ENCODE measurements at regions not wholly inside any gene's neighbourhood (a gene's known extent, or its start where the extent isn't known, plus 50 kb on each side); places are given as distances from the start of the nearest gene placed in this dataset.

GRCh38 chr6:113211170-113211569, 646.0 kb upstream of the MARCKS start:
- dilution Hi-C loops (cut with MboI; ENCODE audit: extremely low pct_ligation_motif_present, low sequenced_read_pairs) (no loop called here), intact Hi-C loops (cut with micrococcal nuclease) (no loop called here)
- FAIRE-seq (no peak), DNase-seq (ENCODE audit: low read depth, low spot score) (no peak)
- no peaks in the 10 kb centered on the region for H3K27me3 ChIP-seq (ENCODE audit: control insufficient read depth in 2 of 2, insufficient read depth in 2 of 2, low read length in 2 of 2)
- no peaks in the 10 kb centered on the region for H3K36me3 ChIP-seq (ENCODE audit: control insufficient read depth in 2 of 2, extremely low read depth in 1 of 2, insufficient read depth in 2 of 2, low read length in 2 of 2)
- H4K20me1 ChIP-seq (replicated peaks; ENCODE audit: control insufficient read depth, extremely low read depth, insufficient read depth, low read length): no peaks in the 10 kb centered on the region
- ChIA-PET CTCF (interaction anchor here (0.6 to 1.2 kb wide), 2 partner anchors 13 to 107 kb away, joined by 3 to 4 read pairs; no protein-coding TSS in a partner anchor), POLR2A (no interaction called here)
- no peak overlapping the region for H3K9ac ChIP-seq (replicated peaks; ENCODE audit: extremely low read depth, insufficient read depth, low read length)
- H3K4me1 ChIP-seq (ENCODE audit: control insufficient read depth, extremely low read depth, insufficient read depth, low read length): no peaks in the 10 kb centered on the region
- H3K9me3 ChIP-seq (replicated peaks; ENCODE audit: control insufficient read depth, insufficient read depth, low read length): no peaks in the 10 kb centered on the region
- H3K9me1 ChIP-seq (replicated peaks; ENCODE audit: control insufficient read depth, extremely low read depth, insufficient read depth, low read length): no peaks in the 10 kb centered on the region
- H3K79me2 ChIP-seq (ENCODE audit: control insufficient read depth, insufficient read depth, low read length): no peaks in the 10 kb centered on the region
- no peak overlapping the region for H3K4me3 ChIP-seq (replicated peaks in 1 of 3; ENCODE audit: insufficient read depth in 1 of 3, low read depth in 1 of 3, low read length in 3 of 3)
- no peak overlapping the region for H2AFZ ChIP-seq (ENCODE audit: low read depth, low read length)
- no TSS peak for BruUV-seq (replicated peaks)
- H3K4me2 ChIP-seq (ENCODE audit: insufficient read depth, low read length): no peak overlapping the region
- TF ChIP-seq POLR2AphosphoS5 (IDR thresholded peaks at IDR 0.05; ENCODE audit: insufficient read depth, low read depth, low read length) (no peak), POLR2A (IDR thresholded peaks at IDR 0.05; ENCODE audit: low read depth, low read length) (no peak), MYC (IDR thresholded peaks at IDR 0.05; ENCODE audit: low read depth, low read length) (no peak), FOS (IDR thresholded peaks at IDR 0.05; ENCODE audit: borderline replicate concordance, insufficient read depth, low read length) (no peak), EZH2 (IDR thresholded peaks at IDR 0.05; ENCODE audit: borderline replicate concordance, low read depth, low read length, severe bottlenecking) (no peak), JUN (IDR thresholded peaks at IDR 0.05; ENCODE audit: borderline replicate concordance, insufficient read depth, insufficient read length, low read depth) (no peak), GATA2 (IDR thresholded peaks at IDR 0.05; ENCODE audit: insufficient read depth, insufficient read length, low read depth, low read length) (no peak)
- TF ChIP-seq, protein P1, sequence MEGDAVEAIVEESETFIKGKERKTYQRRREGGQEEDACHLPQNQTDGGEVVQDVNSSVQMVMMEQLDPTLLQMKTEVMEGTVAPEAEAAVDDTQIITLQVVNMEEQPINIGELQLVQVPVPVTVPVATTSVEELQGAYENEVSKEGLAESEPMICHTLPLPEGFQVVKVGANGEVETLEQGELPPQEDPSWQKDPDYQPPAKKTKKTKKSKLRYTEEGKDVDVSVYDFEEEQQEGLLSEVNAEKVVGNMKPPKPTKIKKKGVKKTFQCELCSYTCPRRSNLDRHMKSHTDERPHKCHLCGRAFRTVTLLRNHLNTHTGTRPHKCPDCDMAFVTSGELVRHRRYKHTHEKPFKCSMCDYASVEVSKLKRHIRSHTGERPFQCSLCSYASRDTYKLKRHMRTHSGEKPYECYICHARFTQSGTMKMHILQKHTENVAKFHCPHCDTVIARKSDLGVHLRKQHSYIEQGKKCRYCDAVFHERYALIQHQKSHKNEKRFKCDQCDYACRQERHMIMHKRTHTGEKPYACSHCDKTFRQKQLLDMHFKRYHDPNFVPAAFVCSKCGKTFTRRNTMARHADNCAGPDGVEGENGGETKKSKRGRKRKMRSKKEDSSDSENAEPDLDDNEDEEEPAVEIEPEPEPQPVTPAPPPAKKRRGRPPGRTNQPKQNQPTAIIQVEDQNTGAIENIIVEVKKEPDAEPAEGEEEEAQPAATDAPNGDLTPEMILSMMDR (IDR thresholded peaks at IDR 0.05; ENCODE audit: extremely low read depth in 1 of 2, insufficient read depth in 1 of 2, low read depth in 1 of 2, low read length in 2 of 2): no peak
- TF ChIP-seq, protein P2, sequence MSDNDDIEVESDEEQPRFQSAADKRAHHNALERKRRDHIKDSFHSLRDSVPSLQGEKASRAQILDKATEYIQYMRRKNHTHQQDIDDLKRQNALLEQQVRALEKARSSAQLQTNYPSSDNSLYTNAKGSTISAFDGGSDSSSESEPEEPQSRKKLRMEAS (IDR thresholded peaks at IDR 0.05; ENCODE audit: insufficient read depth, insufficient read length): no peak
- H3K27ac ChIP-seq (ENCODE audit: insufficient read depth, low read depth, low read length): no peak overlapping the region

Data from endothelial cell of umbilical vein (primary cell).